Fibroblast of peridontal ligament (primary cell): ENCODE measurements at regions not wholly inside any gene's neighbourhood (a gene's known extent, or its start where the extent isn't known, plus 50 kb on each side); places are given as distances from the start of the nearest gene placed in this dataset.
A peak's percentile ranks its signal among the peaks of the same experiment; 100 is the strongest.

Experiments used
- DNase-seq: peaks from one replicate; pipeline ENCODE4 v3.0.0-alpha.2; 2010; ENCODE audit errors: extremely low read depth

- DNase-seq: no peak
Measured at GRCh38 chr4:173924561-173924960, 358.9 kb downstream of the FBXO8 start.

- DNase-seq: no peak
Measured at GRCh38 chr4:173919861-173920260, 363.6 kb downstream of the FBXO8 start.

- DNase-seq: peak; percentile 64
Measured at GRCh38 chr4:173919196-173919595, 364.3 kb downstream of the FBXO8 start.

GRCh38 chr4:173917255-173917960, 366.1 kb downstream of the FBXO8 start:
- peak; percentile 70 for DNase-seq

GRCh38 chr4:173913496-173913895, 370.0 kb downstream of the FBXO8 start:
- no peak for DNase-seq

- DNase-seq: no peak
Measured at GRCh38 chr4:173912384-173912783, 371.1 kb downstream of the FBXO8 start.

GRCh38 chr4:173910891-173911290, 372.6 kb downstream of the FBXO8 start:
- DNase-seq: no peak

GRCh38 chr4:173909294-173909693, 374.2 kb downstream of the FBXO8 start:
- no peak for DNase-seq

- no peak for DNase-seq
Measured at GRCh38 chr4:173899813-173900212, 369.8 kb upstream of the HAND2 start.

- DNase-seq: no peak
Measured at GRCh38 chr4:173891072-173891471, 361.0 kb upstream of the HAND2 start.

GRCh38 chr4:173883821-173884220, 353.8 kb upstream of the HAND2 start:
- peak; percentile 3 for DNase-seq

GRCh38 chr4:173880897-173881296, 350.9 kb upstream of the HAND2 start:
- DNase-seq: no peak

GRCh38 chr4:173879509-173879908, 349.5 kb upstream of the HAND2 start:
- DNase-seq: no peak

- no peak for DNase-seq
Measured at GRCh38 chr4:173878701-173879100, 348.7 kb upstream of the HAND2 start.

GRCh38 chr4:173871643-173872042, 341.6 kb upstream of the HAND2 start:
- no peak for DNase-seq

- DNase-seq: no peak
Measured at GRCh38 chr4:173866322-173867026, 336.4 kb upstream of the HAND2 start.

GRCh38 chr4:173862754-173863153, 332.7 kb upstream of the HAND2 start:
- no peak for DNase-seq

- no peak for DNase-seq
Measured at GRCh38 chr4:173860094-173860493, 330.1 kb upstream of the HAND2 start.

- no peak for DNase-seq
Measured at GRCh38 chr4:173859091-173859713, 329.2 kb upstream of the HAND2 start.

- DNase-seq: no peak
Measured at GRCh38 chr4:173858471-173858870, 328.4 kb upstream of the HAND2 start.

GRCh38 chr4:173857828-173858227, 327.8 kb upstream of the HAND2 start:
- no peak for DNase-seq

- DNase-seq: no peak
Measured at GRCh38 chr4:173855015-173855414, 325.0 kb upstream of the HAND2 start.

- DNase-seq: no peak
Measured at GRCh38 chr4:173852775-173853174, 322.7 kb upstream of the HAND2 start.
